Karpas-422 (cell line): ENCODE measurements at regions not wholly inside any gene's neighbourhood (a gene's known extent, or its start where the extent isn't known, plus 50 kb on each side); places are given as distances from the start of the nearest gene placed in this dataset.

Source experiments
- DNase-seq: peaks from one replicate; pipeline ENCODE4 v3.0.0-alpha.2; 2015
- H2AFZ ChIP-seq: fragments of 200-600 bp; sonication (generic); 2 replicates; pipeline ENCODE4 v1.6.1; 2014; ENCODE audit warnings: antibody characterized with exemption, low read length, mixed read lengths
- H3K27ac ChIP-seq: fragments of 200-600 bp; sonication (generic); 2 replicates; pipeline ENCODE4 v1.5.1; 2014; ENCODE audit warnings: mild to moderate bottlenecking, low read length, moderate library complexity
- H3K27me3 ChIP-seq: fragments of 200-600 bp; sonication (generic); 2 replicates; pipeline ENCODE4 v1.6.1; 2014; ENCODE audit warnings: low read length, mixed read lengths
- H3K36me3 ChIP-seq: fragments of 200-600 bp; sonication (generic); 2 replicates; pipeline ENCODE4 v1.6.1; 2014; ENCODE audit warnings: low read length, mixed read lengths; ENCODE audit not compliant: insufficient read depth
- H3K4me1 ChIP-seq: fragments of 200-600 bp; sonication (generic); 2 replicates; pipeline ENCODE4 v1.6.1; 2014; ENCODE audit warnings: mild to moderate bottlenecking, low read length, mixed read lengths
- H3K4me2 ChIP-seq: fragments of 200-600 bp; sonication (generic); 2 replicates; pipeline ENCODE4 v1.6.1; 2014; ENCODE audit warnings: low read length, low read depth, mild to moderate bottlenecking; ENCODE audit not compliant: poor library complexity, severe bottlenecking
- H3K4me3 ChIP-seq: fragments of 200-600 bp; sonication (generic); 2 replicates; pipeline ENCODE4 v1.5.1; 2014; ENCODE audit warnings: mild to moderate bottlenecking, antibody characterized with exemption, low read length, mixed read lengths
- H3K79me2 ChIP-seq: fragments of 200-600 bp; sonication (generic); 2 replicates; pipeline ENCODE4 v1.6.1; 2014; ENCODE audit warnings: mild to moderate bottlenecking, low read length, mixed read lengths
- H3K9ac ChIP-seq: fragments of 200-600 bp; sonication (generic); 2 replicates; pipeline ENCODE4 v1.6.0; 2014; ENCODE audit warnings: low read length
- H3K9me2 ChIP-seq: fragments of 200-600 bp; sonication (generic), shearing (Covaris generic); replicated peaks from 2 replicates; pipeline ENCODE4 v1.6.0; 2014; ENCODE audit warnings: mild to moderate bottlenecking, low read length, moderate library complexity; ENCODE audit not compliant: insufficient read depth
- H3K9me3 ChIP-seq: fragments of 300-700, 200-600 bp; sonication (generic); 2 replicates; pipeline ENCODE4 v1.6.1; 2014; ENCODE audit warnings: low read length, mixed read lengths
- H4K20me1 ChIP-seq: fragments of 200-600 bp; sonication (generic); 2 replicates; pipeline ENCODE4 v1.6.1; 2014; ENCODE audit warnings: mild to moderate bottlenecking, antibody characterized with exemption, low read length, low read depth; ENCODE audit not compliant: insufficient read depth

DNA sequence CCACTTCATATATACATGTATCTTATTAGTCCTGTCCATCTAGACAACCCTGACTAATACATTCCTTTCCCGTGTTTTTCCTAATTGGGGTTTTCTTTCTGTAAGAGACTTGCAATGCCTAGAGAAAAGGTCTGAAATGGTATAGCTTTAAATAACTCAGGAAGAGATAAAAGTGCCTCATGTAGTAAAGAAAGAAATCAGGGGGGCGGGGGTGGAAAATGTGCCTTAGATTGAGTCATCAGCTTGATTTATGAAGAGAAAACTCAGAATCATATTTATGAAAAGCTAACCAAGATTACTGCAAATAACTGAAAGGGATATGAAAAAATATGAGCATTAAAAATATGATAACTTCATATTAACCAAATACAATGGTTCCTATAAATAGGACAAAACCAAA lies 345.8 kb upstream of the CHRM3 start:
- H3K36me3 ChIP-seq = no peaks in the 10 kb centered on the region
- H3K4me1 ChIP-seq = no peaks in the 10 kb centered on the region
- no peaks in the 10 kb centered on the region for H3K9me2 ChIP-seq
- no peak overlapping the region for H3K4me3 ChIP-seq
- H3K79me2 ChIP-seq = no peaks in the 10 kb centered on the region
- no peak for DNase-seq
- no peaks in the 10 kb centered on the region for H3K27me3 ChIP-seq
- no peak overlapping the region for H3K4me2 ChIP-seq
- no peak overlapping the region for H3K9ac ChIP-seq
- H3K27ac ChIP-seq = no peak overlapping the region
- H2AFZ ChIP-seq = no peak overlapping the region
- no peaks in the 10 kb centered on the region for H4K20me1 ChIP-seq
- peaks cover 7% of the 10 kb centered on the region for H3K9me3 ChIP-seq

DNA sequence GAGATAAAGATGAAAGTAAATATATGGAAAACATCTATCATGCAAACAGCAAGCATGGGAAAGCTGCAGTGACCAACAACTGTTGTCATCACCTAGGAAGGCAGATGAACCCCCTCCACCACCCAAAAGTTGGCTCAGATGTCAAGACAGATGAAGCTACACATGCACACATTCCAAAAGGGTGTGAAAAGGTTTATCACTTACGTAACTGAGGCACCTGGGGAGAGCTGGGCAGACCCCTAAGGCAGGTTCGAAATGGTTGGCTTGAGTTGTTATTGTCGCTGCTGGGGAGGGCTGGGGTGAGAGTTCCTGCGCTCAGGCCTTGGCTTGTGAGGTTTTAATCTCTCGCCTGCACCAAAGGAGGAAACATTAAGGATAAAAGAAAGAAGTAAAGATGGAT lies 355.1 kb upstream of the CHRM3 start:
- Histone ChIP-seq H3K27me3 (no peaks in the 10 kb centered on the region), H3K9ac (no peak overlapping the region), H3K4me2 (no peak overlapping the region), H3K9me2 (no peaks in the 10 kb centered on the region), H3K4me1 (no peaks in the 10 kb centered on the region), H3K79me2 (no peaks in the 10 kb centered on the region), H3K27ac (no peak overlapping the region), H3K36me3 (no peaks in the 10 kb centered on the region), H4K20me1 (no peaks in the 10 kb centered on the region), H3K4me3 (no peak overlapping the region), H3K9me3 (peaks cover 12% of the 10 kb centered on the region; the same call in 1 of the 2 replicates), H2AFZ (no peak overlapping the region)
- DNase-seq = no peak

DNA sequence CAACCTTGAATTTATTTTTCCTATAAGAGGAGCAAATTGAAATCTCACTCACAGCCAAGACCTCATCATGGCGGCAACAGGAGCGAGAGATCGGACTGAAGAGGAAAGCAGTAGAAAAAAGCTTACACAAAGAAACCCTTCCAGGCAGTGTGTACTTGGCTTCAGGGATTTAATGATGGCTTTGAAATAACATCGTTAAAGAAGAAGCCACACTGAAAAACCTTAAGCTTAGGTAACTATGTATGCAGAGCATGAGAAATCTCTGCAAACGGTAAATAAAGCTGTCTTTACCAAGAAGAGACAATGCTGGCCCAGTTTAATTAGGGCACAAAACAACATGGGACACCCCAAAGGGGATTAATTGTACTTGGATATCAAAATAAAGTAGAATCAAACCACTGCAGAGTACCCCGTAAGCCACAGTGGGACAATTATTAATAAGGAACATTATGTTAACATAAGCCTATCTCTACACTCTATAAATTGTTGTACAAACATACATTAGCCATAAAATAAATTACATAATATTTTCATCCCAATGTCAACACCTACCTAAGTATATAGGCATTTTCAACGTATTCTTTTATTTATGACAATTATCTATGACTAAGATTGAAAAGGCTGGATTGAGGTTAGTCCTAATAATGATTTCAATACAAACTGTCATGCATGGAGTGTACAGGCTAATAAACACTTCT lies 360.2 kb upstream of the CHRM3 start:
- Histone ChIP-seq H3K79me2 (no peaks in the 10 kb centered on the region), H3K9me3 (peaks cover 12% of the 10 kb centered on the region), H3K27ac (no peak overlapping the region), H2AFZ (no peak overlapping the region), H3K9me2 (no peaks in the 10 kb centered on the region), H3K36me3 (no peaks in the 10 kb centered on the region), H3K9ac (no peak overlapping the region), H4K20me1 (no peaks in the 10 kb centered on the region), H3K4me2 (no peak overlapping the region), H3K27me3 (no peaks in the 10 kb centered on the region), H3K4me3 (no peak overlapping the region), H3K4me1 (no peaks in the 10 kb centered on the region)
- no peak for DNase-seq

DNA sequence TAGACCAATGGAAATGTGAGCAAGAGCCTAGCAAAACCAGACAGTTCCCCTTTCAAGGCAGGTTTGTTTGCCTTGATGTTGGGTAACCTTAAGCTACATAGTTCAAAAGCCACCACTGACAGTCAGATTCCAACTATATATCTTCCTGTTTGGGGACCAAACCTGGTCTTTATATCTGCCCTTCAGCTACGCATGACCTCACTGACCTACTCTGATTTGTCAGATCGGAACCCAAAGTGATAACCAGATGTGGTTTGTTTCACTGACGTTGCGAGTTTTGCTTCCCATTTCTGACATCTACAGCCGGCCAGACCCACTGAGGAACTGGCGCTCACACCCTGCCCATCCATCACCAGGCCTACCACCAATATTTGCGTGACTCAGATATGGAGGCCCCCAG lies 361.1 kb upstream of the CHRM3 start:
- H4K20me1 ChIP-seq = no peaks in the 10 kb centered on the region
- H3K9ac ChIP-seq = no peak overlapping the region
- no peaks in the 10 kb centered on the region for H3K4me1 ChIP-seq
- DNase-seq = no peak
- no peak overlapping the region for H3K4me3 ChIP-seq
- H3K27me3 ChIP-seq = no peaks in the 10 kb centered on the region
- no peak overlapping the region for H3K4me2 ChIP-seq
- no peaks in the 10 kb centered on the region for H3K9me2 ChIP-seq
- H3K36me3 ChIP-seq = no peaks in the 10 kb centered on the region
- no peak overlapping the region for H3K27ac ChIP-seq
- no peaks in the 10 kb centered on the region for H3K79me2 ChIP-seq
- H3K9me3 ChIP-seq = peaks cover 18% of the 10 kb centered on the region
- H2AFZ ChIP-seq = no peak overlapping the region

DNA sequence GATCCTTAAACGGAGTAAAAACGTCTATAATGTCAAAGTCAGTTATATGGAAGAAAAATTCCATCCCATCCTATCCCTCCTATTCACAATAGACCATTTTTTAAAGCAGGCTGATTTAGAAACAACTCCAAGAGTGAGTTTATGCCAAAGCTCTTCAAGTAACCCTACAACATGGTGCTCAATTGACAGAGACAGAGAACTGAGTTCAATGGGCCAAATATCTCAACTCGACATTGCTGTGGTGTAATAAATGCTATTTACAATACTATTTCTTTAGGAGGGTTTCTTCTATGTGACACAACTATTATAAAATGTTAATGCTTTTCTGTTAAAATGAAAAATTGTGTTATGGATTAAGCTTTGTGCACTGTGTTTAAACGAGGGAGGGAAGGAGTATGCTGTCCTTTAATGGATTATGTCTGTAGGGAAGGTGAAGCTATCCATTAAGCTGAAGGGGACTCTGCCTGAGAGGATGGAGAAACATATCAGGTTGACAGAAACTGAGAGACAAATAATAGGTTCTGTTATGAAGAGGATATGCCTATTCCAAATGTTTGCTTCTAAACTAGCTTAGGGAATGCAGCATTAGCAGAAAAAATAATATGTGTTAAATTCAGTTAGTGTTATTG lies 362.5 kb upstream of the CHRM3 start:
- Histone ChIP-seq H3K4me1 (no peaks in the 10 kb centered on the region), H3K9me3 (peaks cover 20% of the 10 kb centered on the region), H3K4me2 (no peak overlapping the region), H3K36me3 (no peaks in the 10 kb centered on the region), H3K79me2 (no peaks in the 10 kb centered on the region), H3K9ac (no peak overlapping the region), H3K27ac (no peak overlapping the region), H4K20me1 (no peaks in the 10 kb centered on the region), H3K9me2 (no peaks in the 10 kb centered on the region), H2AFZ (no peak overlapping the region), H3K4me3 (no peak overlapping the region), H3K27me3 (no peaks in the 10 kb centered on the region)
- DNase-seq = no peak

DNA sequence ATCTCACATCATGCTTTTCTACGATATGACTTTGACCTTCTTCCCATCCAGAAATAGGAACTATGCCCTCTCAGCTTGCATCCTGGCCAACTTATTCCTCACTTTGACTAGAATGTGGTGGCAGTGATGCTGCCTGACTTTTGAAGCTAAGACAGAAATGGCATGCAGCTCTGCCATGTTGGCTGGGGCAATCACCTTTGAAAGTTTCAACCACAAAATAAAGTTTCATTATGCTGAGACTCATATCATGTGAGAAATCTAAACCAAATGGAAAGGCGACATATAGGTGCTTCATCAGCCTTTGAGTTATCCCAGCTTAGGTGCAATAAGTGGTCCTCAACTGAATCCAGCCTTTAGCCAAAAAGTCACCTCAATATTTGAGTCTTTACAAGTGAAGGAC lies 370.0 kb upstream of the CHRM3 start:
- H4K20me1 ChIP-seq = no peaks in the 10 kb centered on the region
- no peaks in the 10 kb centered on the region for H3K27me3 ChIP-seq
- no peak overlapping the region for H3K4me3 ChIP-seq
- peaks cover 27% of the 10 kb centered on the region for H3K9me3 ChIP-seq
- no peak overlapping the region for H3K4me2 ChIP-seq
- H3K79me2 ChIP-seq = no peaks in the 10 kb centered on the region
- no peak for DNase-seq
- no peak overlapping the region for H3K9ac ChIP-seq
- H3K4me1 ChIP-seq = no peaks in the 10 kb centered on the region
- H2AFZ ChIP-seq = no peak overlapping the region
- no peaks in the 10 kb centered on the region for H3K9me2 ChIP-seq
- no peak overlapping the region for H3K27ac ChIP-seq
- H3K36me3 ChIP-seq = no peaks in the 10 kb centered on the region

DNA sequence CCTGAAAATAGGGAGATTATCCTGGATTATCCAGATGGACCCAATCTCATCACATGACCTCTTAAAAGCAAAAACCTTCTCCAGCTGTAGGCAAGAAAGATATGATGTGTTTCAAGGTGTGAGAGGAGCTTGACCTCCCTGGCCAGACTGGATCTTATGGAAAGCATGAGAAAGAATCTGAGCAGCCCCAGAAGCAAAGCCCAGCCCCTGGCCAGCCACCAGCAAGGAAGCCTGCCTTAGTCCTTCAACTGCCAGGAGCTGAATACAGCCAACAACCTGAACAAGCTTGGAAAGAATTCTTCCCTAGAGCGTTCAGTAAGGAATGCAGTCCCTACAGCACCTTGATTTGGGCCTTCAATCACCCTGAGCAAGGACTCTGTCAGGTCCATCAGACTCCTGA lies 375.0 kb upstream of the CHRM3 start:
- no peaks in the 10 kb centered on the region for H3K36me3 ChIP-seq
- H3K9ac ChIP-seq = no peak overlapping the region
- H3K4me2 ChIP-seq = no peak overlapping the region
- H3K9me2 ChIP-seq = no peaks in the 10 kb centered on the region
- H3K4me3 ChIP-seq = no peak overlapping the region
- no peaks in the 10 kb centered on the region for H3K79me2 ChIP-seq
- DNase-seq = no peak
- no peaks in the 10 kb centered on the region for H3K27me3 ChIP-seq
- H4K20me1 ChIP-seq = no peaks in the 10 kb centered on the region
- peaks cover 25% of the 10 kb centered on the region for H3K9me3 ChIP-seq
- no peaks in the 10 kb centered on the region for H3K4me1 ChIP-seq
- no peak overlapping the region for H2AFZ ChIP-seq
- H3K27ac ChIP-seq = no peak overlapping the region

DNA sequence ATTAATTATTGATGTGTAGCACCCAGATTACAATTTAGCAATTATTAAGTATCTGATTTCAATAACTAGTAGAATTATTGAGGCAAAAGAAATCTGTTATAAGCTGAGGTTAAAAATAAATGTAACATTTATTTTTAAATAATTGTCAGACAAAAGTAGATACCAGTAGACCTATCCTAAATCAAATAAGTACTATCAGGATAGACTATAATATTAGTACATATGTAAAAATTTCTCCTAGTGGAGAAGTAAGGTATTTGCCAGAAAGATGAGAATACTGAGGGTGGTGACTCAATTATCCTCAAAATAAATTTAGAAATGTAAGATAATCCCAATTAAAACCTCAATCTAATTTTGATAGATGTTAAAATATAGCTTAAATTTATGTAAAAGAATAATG lies 377.8 kb upstream of the CHRM3 start:
- no peaks in the 10 kb centered on the region for H3K9me2 ChIP-seq
- H3K9me3 ChIP-seq = peaks cover 24% of the 10 kb centered on the region
- H3K4me1 ChIP-seq = no peaks in the 10 kb centered on the region
- no peak for DNase-seq
- no peak overlapping the region for H3K27ac ChIP-seq
- no peak overlapping the region for H3K9ac ChIP-seq
- no peaks in the 10 kb centered on the region for H3K27me3 ChIP-seq
- no peaks in the 10 kb centered on the region for H3K36me3 ChIP-seq
- no peak overlapping the region for H3K4me3 ChIP-seq
- H3K79me2 ChIP-seq = no peaks in the 10 kb centered on the region
- H3K4me2 ChIP-seq = no peak overlapping the region
- H2AFZ ChIP-seq = no peak overlapping the region
- H4K20me1 ChIP-seq = no peaks in the 10 kb centered on the region
